GM18909 (cell line): ENCODE measurements at regions not wholly inside any gene's neighbourhood (a gene's known extent, or its start where the extent isn't known, plus 50 kb on each side); places are given as distances from the start of the nearest gene placed in this dataset.
"Not testable (repeated sequence)": the region's sequence is repeated elsewhere in the genome, so short reads cannot be mapped to it uniquely, and the experiment has no call there.

Source experiments
- ATAC-seq: cut with Tn5 transposase; IDR thresholded peaks from one replicate; pipeline ENCODE4 v1.9.1; 2021; ENCODE audit warnings: mild to moderate bottlenecking; ENCODE audit not compliant: unreplicated experiment, poor library complexity

GRCh38 chr2:7358865-7359447 is 441.7 kb downstream of the RNF144A start:
- no peak for ATAC-seq

GRCh38 chr2:7363906-7364305 is 446.7 kb downstream of the RNF144A start:
- ATAC-seq, result no peak

GRCh38 chr2:7368211-7368610 is 451.0 kb downstream of the RNF144A start:
- no peak for ATAC-seq

- no peak for ATAC-seq
These were observed 455.9 kb downstream of the RNF144A start for GRCh38 chr2:7373156-7373555.

- ATAC-seq, result no peak
These were observed 458.7 kb downstream of the RNF144A start for GRCh38 chr2:7375901-7376300.

GRCh38 chr2:7377916-7378569 is 460.8 kb downstream of the RNF144A start:
- no peak for ATAC-seq

GRCh38 chr2:7378591-7378990 is 461.4 kb downstream of the RNF144A start:
- ATAC-seq, result no peak

GRCh38 chr2:7379799-7380198 is 462.6 kb downstream of the RNF144A start:
- ATAC-seq, result no peak

GRCh38 chr2:7384773-7385349 is 467.6 kb downstream of the RNF144A start:
- ATAC-seq, result no peak

- ATAC-seq, result not testable (repeated sequence)
These were observed 473.1 kb downstream of the RNF144A start for GRCh38 chr2:7390311-7390710.

- no peak for ATAC-seq
These were observed 475.0 kb downstream of the RNF144A start for GRCh38 chr2:7392076-7392787.

- ATAC-seq, result no peak
These were observed 477.0 kb downstream of the RNF144A start for GRCh38 chr2:7394195-7394594.

GRCh38 chr2:7400628-7401027 is 483.4 kb downstream of the RNF144A start:
- no peak for ATAC-seq

- ATAC-seq, result no peak
These were observed 486.0 kb downstream of the RNF144A start for GRCh38 chr2:7403092-7403775.

- no peak for ATAC-seq
These were observed 488.9 kb downstream of the RNF144A start for GRCh38 chr2:7405861-7406715.

- no peak for ATAC-seq
These were observed 489.8 kb downstream of the RNF144A start for GRCh38 chr2:7407001-7407400.

GRCh38 chr2:7407906-7408680 is 490.9 kb downstream of the RNF144A start:
- ATAC-seq, result no peak

GRCh38 chr2:7411691-7412090 is 494.5 kb downstream of the RNF144A start:
- ATAC-seq, result no peak
